ENCODE measurements at regions not wholly inside any gene's neighbourhood (a gene's known extent, or its start where the extent isn't known, plus 50 kb on each side); places are given as distances from the start of the nearest gene placed in this dataset.
"Not testable (repeated sequence)": the region's sequence is repeated elsewhere in the genome, so short reads cannot be mapped to it uniquely, and the experiment has no call there.

- Mint-ChIP-seq H3K27ac (no peak overlapping the region), H3K36me3 (no peaks in the 10 kb centered on the region), H3K9me3 (no peaks in the 10 kb centered on the region), H3K4me3 (no peak overlapping the region), H3K4me1 (peaks cover 5% of the 10 kb centered on the region), H3K27me3 (peaks cover 34% of the 10 kb centered on the region)
- no peak for DNase-seq
These were observed 144.6 kb upstream of the CDKN3 start for GRCh38 chr14:54252072-54252730.

GRCh38 chr14:54253195-54253947 lies 143.4 kb upstream of the CDKN3 start:
- Mint-ChIP-seq H3K36me3 (no peaks in the 10 kb centered on the region), H3K27ac (peak overlapping the region; percentile 21), H3K27me3 (peaks cover 29% of the 10 kb centered on the region), H3K9me3 (no peaks in the 10 kb centered on the region), H3K4me3 (no peak overlapping the region), H3K4me1 (peaks cover 5% of the 10 kb centered on the region)
- DNase-seq = peak; percentile 4

- Mint-ChIP-seq H3K27me3 (peaks cover 26% of the 10 kb centered on the region), H3K36me3 (no peaks in the 10 kb centered on the region), H3K4me1 (peaks cover 5% of the 10 kb centered on the region), H3K4me3 (no peak overlapping the region), H3K9me3 (no peaks in the 10 kb centered on the region), H3K27ac (no peak overlapping the region)
- no peak for DNase-seq
These were observed 140.7 kb upstream of the CDKN3 start for GRCh38 chr14:54256156-54256555.

GRCh38 chr14:54257424-54257823 lies 139.4 kb upstream of the CDKN3 start:
- H3K27ac Mint-ChIP-seq = no peak overlapping the region
- H3K4me1 Mint-ChIP-seq = peaks cover 5% of the 10 kb centered on the region
- peaks cover 13% of the 10 kb centered on the region for H3K27me3 Mint-ChIP-seq
- no peak overlapping the region for H3K4me3 Mint-ChIP-seq
- no peaks in the 10 kb centered on the region for H3K36me3 Mint-ChIP-seq
- no peak for DNase-seq
- H3K9me3 Mint-ChIP-seq = no peaks in the 10 kb centered on the region

- no peaks in the 10 kb centered on the region for H3K36me3 Mint-ChIP-seq
These were observed 138.4 kb upstream of the CDKN3 start for GRCh38 chr14:54258382-54258781.

GRCh38 chr14:54259821-54260220 lies 137.0 kb upstream of the CDKN3 start:
- Mint-ChIP-seq H3K36me3 (no peaks in the 10 kb centered on the region), H3K27me3 (peaks cover 7% of the 10 kb centered on the region), H3K27ac (no peak overlapping the region), H3K9me3 (no peaks in the 10 kb centered on the region), H3K4me1 (no peaks in the 10 kb centered on the region), H3K4me3 (no peak overlapping the region)
- no peak for DNase-seq

More at GRCh38 chr14:54258382-54258781, 138.4 kb upstream of the CDKN3 start:
- DNase-seq = no peak
- H3K9me3 Mint-ChIP-seq = no peaks in the 10 kb centered on the region
- peaks cover 13% of the 10 kb centered on the region for H3K27me3 Mint-ChIP-seq
- H3K27ac Mint-ChIP-seq = no peak overlapping the region
- H3K4me1 Mint-ChIP-seq = peaks cover 5% of the 10 kb centered on the region
- no peak overlapping the region for H3K4me3 Mint-ChIP-seq

- Mint-ChIP-seq H3K4me1 (no peaks in the 10 kb centered on the region), H3K9me3 (no peaks in the 10 kb centered on the region)
- DNase-seq = no peak
These were observed 135.5 kb upstream of the CDKN3 start for GRCh38 chr14:54261283-54261682.

GRCh38 chr14:54266616-54267015 lies 130.2 kb upstream of the CDKN3 start:
- H3K36me3 Mint-ChIP-seq, H3K4me1 Mint-ChIP-seq, H3K4me3 Mint-ChIP-seq, H3K27ac Mint-ChIP-seq, DNase-seq, H3K9me3 Mint-ChIP-seq, H3K27me3 Mint-ChIP-seq: not testable (repeated sequence)

More at GRCh38 chr14:54261283-54261682, 135.5 kb upstream of the CDKN3 start:
- no peak overlapping the region for H3K27ac Mint-ChIP-seq
- H3K36me3 Mint-ChIP-seq = no peaks in the 10 kb centered on the region
- peaks cover 7% of the 10 kb centered on the region for H3K27me3 Mint-ChIP-seq
- H3K4me3 Mint-ChIP-seq = no peak overlapping the region

- Mint-ChIP-seq H3K27ac (peak overlapping the region; percentile 22), H3K27me3 (no peaks in the 10 kb centered on the region), H3K4me1 (no peaks in the 10 kb centered on the region), H3K4me3 (no peak overlapping the region), H3K36me3 (no peaks in the 10 kb centered on the region), H3K9me3 (no peaks in the 10 kb centered on the region)
- DNase-seq = no peak
These were observed 129.6 kb upstream of the CDKN3 start for GRCh38 chr14:54267172-54267571.

GRCh38 chr14:54275997-54276725 lies 120.6 kb upstream of the CDKN3 start:
- DNase-seq = no peak
- Mint-ChIP-seq H3K4me1 (no peaks in the 10 kb centered on the region), H3K9me3 (no peaks in the 10 kb centered on the region), H3K27me3 (no peaks in the 10 kb centered on the region), H3K27ac (no peak overlapping the region), H3K4me3 (no peak overlapping the region), H3K36me3 (no peaks in the 10 kb centered on the region)

GRCh38 chr14:54278087-54278486 lies 118.7 kb upstream of the CDKN3 start:
- Mint-ChIP-seq H3K27me3 (no peaks in the 10 kb centered on the region), H3K27ac (no peak overlapping the region), H3K4me3 (no peak overlapping the region), H3K36me3 (no peaks in the 10 kb centered on the region), H3K9me3 (no peaks in the 10 kb centered on the region), H3K4me1 (no peaks in the 10 kb centered on the region)
- no peak for DNase-seq

GRCh38 chr14:54278665-54279295 lies 118.0 kb upstream of the CDKN3 start:
- Mint-ChIP-seq H3K4me3 (no peak overlapping the region), H3K4me1 (no peaks in the 10 kb centered on the region), H3K9me3 (no peaks in the 10 kb centered on the region), H3K36me3 (no peaks in the 10 kb centered on the region), H3K27ac (no peak overlapping the region), H3K27me3 (no peaks in the 10 kb centered on the region)
- DNase-seq = no peak

GRCh38 chr14:54282849-54283248 lies 114.0 kb upstream of the CDKN3 start:
- DNase-seq = no peak
- H3K4me1 Mint-ChIP-seq = no peaks in the 10 kb centered on the region
- H3K36me3 Mint-ChIP-seq = no peaks in the 10 kb centered on the region
- no peak overlapping the region for H3K27ac Mint-ChIP-seq
- no peak overlapping the region for H3K4me3 Mint-ChIP-seq
- H3K9me3 Mint-ChIP-seq = no peaks in the 10 kb centered on the region
- peaks cover 3% of the 10 kb centered on the region for H3K27me3 Mint-ChIP-seq

- Mint-ChIP-seq H3K4me1 (no peaks in the 10 kb centered on the region), H3K27me3 (peaks cover 3% of the 10 kb centered on the region), H3K4me3 (no peak overlapping the region), H3K9me3 (no peaks in the 10 kb centered on the region), H3K36me3 (no peaks in the 10 kb centered on the region), H3K27ac (no peak overlapping the region)
- DNase-seq = no peak
These were observed 111.8 kb upstream of the CDKN3 start for GRCh38 chr14:54285030-54285429.

All from activated naive CD8-positive, alpha-beta T cell treated with anti-CD3 and anti-CD28 coated beads for 36 hours (primary cell).